AG04450 (cell line): ENCODE measurements at regions not wholly inside any gene's neighbourhood (a gene's known extent, or its start where the extent isn't known, plus 50 kb on each side); places are given as distances from the start of the nearest gene placed in this dataset.

Experiments used
- CTCF ChIA-PET: fragments of 300-600, 350-600 bp; formaldehyde crosslinking; extraction: SDS; loops from one replicate; lab custom pipeline; 2022; ENCODE audit warnings: antibody characterized with exemption, inconsistent platforms; lab: Charles Lee
- POLR2A ChIA-PET: fragments of 350-600 bp; formaldehyde crosslinking; extraction: SDS; loops from one replicate; lab custom pipeline; 2021; ENCODE audit warnings: antibody characterized with exemption, inconsistent platforms; lab: Yijun Ruan, JAX
- DNase-seq: peaks from one replicate; pipeline ENCODE4 v3.0.0-alpha.2; 2011; ENCODE audit warnings: low read depth, low spot score
- H3K27ac ChIP-seq: one replicate; pipeline ENCODE4 v1.5.1; 2012; ENCODE audit warnings: low read depth, low read length, control low read depth
- H3K27me3 ChIP-seq: one replicate; pipeline ENCODE4 v1.6.0; 2012; ENCODE audit warnings: low read length; ENCODE audit not compliant: control insufficient read depth, insufficient read depth
- H3K4me3 ChIP-seq: 2 replicates; pipeline ENCODE4 v1.5.1; 2011; ENCODE audit warnings: mild to moderate bottlenecking, low read depth, low read length, control low read depth
- H3K9me3 ChIP-seq: 2 replicates; pipeline ENCODE4 v1.5.1; 2012; ENCODE audit warnings: low read length; ENCODE audit not compliant: control insufficient read depth, insufficient read depth
- TF ChIP-seq, protein P1 (sequence below): IDR thresholded peaks from 2 replicates; pipeline ENCODE4 v1.5.1; 2011; ENCODE audit warnings: low read depth, low read length, control low read depth, inconsistent platforms

DNA sequence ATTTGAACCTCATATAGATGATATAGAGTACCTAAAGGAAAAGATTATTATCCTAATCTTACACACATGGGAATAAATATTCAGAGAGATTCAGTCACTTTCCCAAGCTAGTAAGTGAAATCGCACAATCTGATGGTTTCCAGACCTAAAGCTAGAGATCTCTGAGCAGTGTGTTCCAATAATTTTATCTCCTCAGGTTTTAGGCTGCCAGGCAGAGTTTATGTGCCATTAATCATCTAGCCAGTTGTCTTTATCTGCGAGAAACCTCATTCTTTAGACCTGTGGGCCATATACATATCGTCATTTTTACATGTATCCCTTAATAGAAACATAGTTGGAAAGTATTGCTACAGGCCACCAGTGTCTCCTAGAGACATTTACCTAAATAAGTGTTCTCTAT lies 647.2 kb upstream of the STEAP1 start:
- POLR2A ChIA-PET, result no interaction called here
- Histone ChIP-seq H3K4me3 (no peak overlapping the region), H3K27me3 (no peaks in the 10 kb centered on the region), H3K9me3 (no peaks in the 10 kb centered on the region; the same call in none of the 2 replicates), H3K27ac (no peak overlapping the region)
- TF ChIP-seq, protein P1, sequence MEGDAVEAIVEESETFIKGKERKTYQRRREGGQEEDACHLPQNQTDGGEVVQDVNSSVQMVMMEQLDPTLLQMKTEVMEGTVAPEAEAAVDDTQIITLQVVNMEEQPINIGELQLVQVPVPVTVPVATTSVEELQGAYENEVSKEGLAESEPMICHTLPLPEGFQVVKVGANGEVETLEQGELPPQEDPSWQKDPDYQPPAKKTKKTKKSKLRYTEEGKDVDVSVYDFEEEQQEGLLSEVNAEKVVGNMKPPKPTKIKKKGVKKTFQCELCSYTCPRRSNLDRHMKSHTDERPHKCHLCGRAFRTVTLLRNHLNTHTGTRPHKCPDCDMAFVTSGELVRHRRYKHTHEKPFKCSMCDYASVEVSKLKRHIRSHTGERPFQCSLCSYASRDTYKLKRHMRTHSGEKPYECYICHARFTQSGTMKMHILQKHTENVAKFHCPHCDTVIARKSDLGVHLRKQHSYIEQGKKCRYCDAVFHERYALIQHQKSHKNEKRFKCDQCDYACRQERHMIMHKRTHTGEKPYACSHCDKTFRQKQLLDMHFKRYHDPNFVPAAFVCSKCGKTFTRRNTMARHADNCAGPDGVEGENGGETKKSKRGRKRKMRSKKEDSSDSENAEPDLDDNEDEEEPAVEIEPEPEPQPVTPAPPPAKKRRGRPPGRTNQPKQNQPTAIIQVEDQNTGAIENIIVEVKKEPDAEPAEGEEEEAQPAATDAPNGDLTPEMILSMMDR, result no peak
- CTCF ChIA-PET, result no interaction called here
- DNase-seq, result no peak

DNA sequence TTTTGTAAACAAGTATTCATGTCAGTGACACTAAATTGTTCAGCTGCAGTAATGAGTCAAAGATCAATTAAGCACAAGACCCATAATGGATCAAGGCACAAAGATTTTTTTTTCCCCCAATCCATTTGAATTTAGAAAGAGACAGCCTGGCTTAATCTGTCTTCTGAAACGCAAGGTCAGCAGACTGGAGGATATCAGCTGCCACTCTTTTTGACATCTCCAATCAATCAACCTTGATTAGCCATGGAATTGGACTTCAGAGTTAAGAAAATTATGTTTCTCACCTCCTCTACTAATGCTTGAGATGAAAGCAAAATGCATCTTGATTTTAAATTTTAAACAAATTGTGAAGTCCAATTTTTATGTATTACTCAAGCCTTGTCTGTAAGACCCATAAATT lies 642.4 kb upstream of the STEAP1 start:
- ChIA-PET POLR2A (no interaction called here), CTCF (no interaction called here)
- no peak overlapping the region for H3K4me3 ChIP-seq
- TF ChIP-seq, protein P1, result no peak
- no peaks in the 10 kb centered on the region for H3K27me3 ChIP-seq
- no peak for DNase-seq
- no peak overlapping the region for H3K27ac ChIP-seq
- no peaks in the 10 kb centered on the region; the same call in none of the 2 replicates for H3K9me3 ChIP-seq

DNA sequence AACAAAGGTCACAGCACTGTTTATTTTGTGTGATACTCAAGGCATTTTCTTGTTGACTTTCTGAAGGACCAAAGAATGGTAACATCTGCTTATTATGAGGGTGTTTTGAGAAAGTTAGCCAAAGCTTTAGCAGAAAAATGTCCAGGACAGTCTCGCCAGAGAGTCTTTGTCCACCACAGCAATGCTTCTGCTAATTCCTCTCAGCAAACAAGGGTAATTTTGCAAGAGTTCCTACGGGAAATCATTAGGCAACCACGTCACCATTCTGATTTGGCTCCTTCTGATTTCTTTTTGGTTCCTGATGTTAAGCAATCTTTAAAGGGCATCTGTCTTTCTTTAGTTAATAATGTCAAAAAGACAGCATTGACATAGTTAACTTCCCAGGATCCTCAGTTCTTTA lies 639.3 kb upstream of the STEAP1 start:
- H3K27me3 ChIP-seq, result no peaks in the 10 kb centered on the region
- TF ChIP-seq, protein P1, result no peak
- no peak overlapping the region for H3K4me3 ChIP-seq
- ChIA-PET POLR2A (no interaction called here), CTCF (no interaction called here)
- H3K9me3 ChIP-seq, result peaks cover 2% of the 10 kb centered on the region; the same call in 1 of the 2 replicates
- no peak overlapping the region for H3K27ac ChIP-seq
- DNase-seq, result no peak

DNA sequence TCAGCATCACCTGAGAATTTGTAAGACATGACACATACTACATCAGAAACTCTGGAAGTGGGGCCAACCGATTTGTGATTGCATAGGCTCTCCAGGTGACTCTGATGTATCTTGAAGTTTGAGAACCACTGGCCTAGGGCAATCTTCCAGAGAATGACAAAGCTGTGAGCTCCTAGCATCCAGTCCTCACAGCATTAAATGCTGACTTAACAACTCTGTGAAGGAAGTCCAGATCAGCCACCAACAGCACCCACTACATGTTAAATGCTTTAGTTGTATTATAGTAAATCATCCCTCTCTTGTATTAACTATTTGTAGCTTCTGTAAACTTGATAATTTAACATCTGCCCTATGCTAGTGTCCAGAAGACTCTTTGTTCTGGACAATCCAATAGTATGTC lies 636.5 kb upstream of the STEAP1 start:
- no peak overlapping the region for H3K27ac ChIP-seq
- H3K27me3 ChIP-seq, result no peaks in the 10 kb centered on the region
- TF ChIP-seq, protein P1, result no peak
- no peak overlapping the region for H3K4me3 ChIP-seq
- H3K9me3 ChIP-seq, result peaks cover 2% of the 10 kb centered on the region; the same call in 1 of the 2 replicates
- CTCF ChIA-PET, result no interaction called here
- POLR2A ChIA-PET, result no interaction called here
- no peak for DNase-seq

DNA sequence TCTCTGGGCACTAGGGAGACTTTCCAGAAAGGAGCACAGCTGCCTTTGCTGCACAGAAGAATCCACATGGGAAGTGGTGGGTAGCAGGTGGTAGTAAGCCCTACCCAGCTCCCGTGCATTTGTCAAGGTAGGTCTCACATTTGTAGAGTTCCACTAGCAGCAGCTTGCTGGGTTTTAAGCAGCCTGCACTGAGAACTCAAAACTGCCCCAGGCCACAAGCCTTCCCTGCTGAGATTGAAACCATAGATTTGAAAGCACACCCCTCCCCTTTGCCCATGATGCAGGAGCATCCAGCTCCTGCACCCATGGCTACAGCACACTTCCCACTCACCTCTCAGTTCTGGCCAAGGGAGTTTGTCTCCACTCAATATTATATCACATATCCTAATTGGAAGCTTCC lies 604.5 kb upstream of the STEAP1 start:
- no peak overlapping the region for H3K4me3 ChIP-seq
- DNase-seq, result no peak
- ChIA-PET POLR2A (no interaction called here), CTCF (no interaction called here)
- TF ChIP-seq, protein P1, result no peak
- H3K27me3 ChIP-seq, result no peaks in the 10 kb centered on the region
- H3K27ac ChIP-seq, result no peak overlapping the region
- peaks cover 10% of the 10 kb centered on the region; the same call in 1 of the 2 replicates for H3K9me3 ChIP-seq
